Panc1 (cell line): ENCODE measurements at regions not wholly inside any gene's neighbourhood (a gene's known extent, or its start where the extent isn't known, plus 50 kb on each side); places are given as distances from the start of the nearest gene placed in this dataset.

Experiments used
- ATAC-seq: fragments of 200-7000 bp; cut with Tn5 transposase; 2 replicates; pipeline ENCODE4 v1.9.1; 2020; ENCODE audit warnings: mild to moderate bottlenecking, moderate library complexity
- BruUV-seq: library from RNA; stranded (reverse); fragments of 400-500 nt; replicated peaks from 2 replicates; lab custom pipeline; 2021; lab: Mats Ljungman, UMichigan
- CTCF ChIA-PET: fragments of 300-600 bp; sonication (Branson Sonifier 250); formaldehyde crosslinking; loops from one replicate; lab custom pipeline; 2022; ENCODE audit warnings: antibody characterized with exemption; lab: Charles Lee
- POLR2A ChIA-PET: fragments of 300-600 bp; sonication (Branson Sonifier 250); formaldehyde crosslinking; loops from one replicate; lab custom pipeline; 2022; ENCODE audit warnings: antibody characterized with exemption; lab: Charles Lee
- DNase-seq: peaks from one replicate; pipeline ENCODE4 v3.0.0-alpha.2; 2010; ENCODE audit warnings: low read depth, low spot score
- H3K27ac ChIP-seq: 2 replicates; pipeline ENCODE4 v1.5.1; 2011; ENCODE audit warnings: mild to moderate bottlenecking, low read length, inconsistent platforms
- H3K27me3 ChIP-seq: fragments of 200-500 bp; sonication (Bioruptor generic); 2 replicates; pipeline ENCODE4 v1.6.0; 2014; ENCODE audit warnings: low read length, inconsistent platforms; ENCODE audit not compliant: control insufficient read depth, insufficient read depth
- H3K36me3 ChIP-seq: fragments of 200-500 bp; sonication (Bioruptor generic); 2 replicates; pipeline ENCODE4 v1.5.1; 2014; ENCODE audit warnings: inconsistent platforms, mild to moderate bottlenecking, low read length, moderate library complexity; ENCODE audit not compliant: control insufficient read depth, insufficient read depth
- H3K4me1 ChIP-seq: 2 replicates; pipeline ENCODE4 v1.5.1; 2011; ENCODE audit warnings: inconsistent platforms, mild to moderate bottlenecking, low read length, moderate library complexity; ENCODE audit not compliant: control insufficient read depth, insufficient read depth
- H3K4me3 ChIP-seq, 2 experiments: 2 replicates each; pipeline ENCODE4 v1.5.1; 2011 to 2012; ENCODE audit warnings: low read depth in 2 of 2, low read length in 2 of 2, mild to moderate bottlenecking in 2 of 2, inconsistent platforms in 1 of 2, moderate library complexity in 1 of 2
- H3K9me3 ChIP-seq: fragments of 200-500 bp; sonication (Bioruptor generic); 2 replicates; pipeline ENCODE4 v1.5.1; 2014; ENCODE audit warnings: low read depth, mild to moderate bottlenecking, inconsistent platforms, low read length, moderate library complexity; ENCODE audit not compliant: control insufficient read depth, insufficient read depth
- POLR2AphosphoS5 ChIP-seq: IDR thresholded peaks from 2 replicates; pipeline ENCODE4 v1.6.1; 2012; ENCODE audit warnings: mild to moderate bottlenecking, low read depth, low read length, moderate library complexity
- REST ChIP-seq, 2 experiments: IDR thresholded peaks; 2 replicates each; pipeline ENCODE4 v1.6.1; 2011 to 2012; ENCODE audit warnings: low read depth in 2 of 2, control low read depth in 1 of 2, low read length in 1 of 2, mild to moderate bottlenecking in 1 of 2, moderate library complexity in 1 of 2; ENCODE audit not compliant: insufficient read depth in 1 of 2
- SIN3A ChIP-seq: IDR thresholded peaks from 2 replicates; pipeline ENCODE4 v1.6.1; 2012; ENCODE audit warnings: low read depth, mild to moderate bottlenecking, low read length, moderate library complexity, borderline replicate concordance; ENCODE audit not compliant: insufficient read depth
- TCF7L2 ChIP-seq: IDR thresholded peaks from 2 replicates; pipeline ENCODE4 v1.6.1; 2011; ENCODE audit warnings: mild to moderate bottlenecking, low read depth, low read length, inconsistent platforms
- in situ Hi-C: cut with HindIII; loops from 2 replicates; pipeline ENCODE4 v1.10.0; 2016; ENCODE audit warnings: low sequenced_read_pairs, low pct_unique_long_range_greater_than_20kb
- intact Hi-C: fragments of 100-400 bp; cut with micrococcal nuclease; formaldehyde crosslinking; loops from one replicate; pipeline ENCODE4 v1.10.0; 2022; ENCODE audit not compliant: unreplicated experiment
- TF ChIP-seq, protein P1 (sequence below): fragments of 450-650 bp; IDR thresholded peaks from 2 replicates; pipeline ENCODE4 v1.5.1; 2017; ENCODE audit warnings: mild to moderate bottlenecking

DNA sequence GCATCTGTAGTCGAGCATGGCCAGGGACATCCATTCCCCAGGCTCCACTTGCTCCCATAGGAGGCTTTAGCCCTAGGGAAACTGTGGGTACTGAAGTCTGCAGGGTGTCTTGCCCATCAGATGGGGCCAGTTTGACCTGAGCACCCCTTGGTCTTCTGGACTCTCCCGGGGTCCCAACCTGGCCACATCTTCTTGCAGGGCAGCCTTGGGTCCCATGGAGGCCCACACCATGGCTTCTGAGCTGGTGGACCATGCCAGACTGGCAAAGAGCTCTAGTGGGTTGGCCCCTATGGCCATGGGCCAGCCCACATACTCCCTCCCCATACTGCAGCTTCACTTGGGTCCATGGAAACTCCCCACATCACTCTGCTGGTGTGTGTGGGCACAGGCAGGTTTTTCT, 154.4 kb upstream of the PRLR start:
- Histone ChIP-seq H3K4me3 (no peak overlapping the region), H3K27ac (no peak overlapping the region), H3K27me3 (no peaks in the 10 kb centered on the region), H3K9me3 (no peaks in the 10 kb centered on the region), H3K36me3 (no peaks in the 10 kb centered on the region), H3K4me1 (no peaks in the 10 kb centered on the region)
- ATAC-seq (no peak), DNase-seq (no peak)
- intact Hi-C loops (no loop called here), in situ Hi-C loops (no loop called here)
- ChIA-PET CTCF (no interaction called here), POLR2A (interaction anchor here (0.6 kb wide), 1 partner anchor 43 kb away, joined by 6 read pairs; no protein-coding TSS in a partner anchor)
- no TSS peak for BruUV-seq
- TF ChIP-seq, protein P1, sequence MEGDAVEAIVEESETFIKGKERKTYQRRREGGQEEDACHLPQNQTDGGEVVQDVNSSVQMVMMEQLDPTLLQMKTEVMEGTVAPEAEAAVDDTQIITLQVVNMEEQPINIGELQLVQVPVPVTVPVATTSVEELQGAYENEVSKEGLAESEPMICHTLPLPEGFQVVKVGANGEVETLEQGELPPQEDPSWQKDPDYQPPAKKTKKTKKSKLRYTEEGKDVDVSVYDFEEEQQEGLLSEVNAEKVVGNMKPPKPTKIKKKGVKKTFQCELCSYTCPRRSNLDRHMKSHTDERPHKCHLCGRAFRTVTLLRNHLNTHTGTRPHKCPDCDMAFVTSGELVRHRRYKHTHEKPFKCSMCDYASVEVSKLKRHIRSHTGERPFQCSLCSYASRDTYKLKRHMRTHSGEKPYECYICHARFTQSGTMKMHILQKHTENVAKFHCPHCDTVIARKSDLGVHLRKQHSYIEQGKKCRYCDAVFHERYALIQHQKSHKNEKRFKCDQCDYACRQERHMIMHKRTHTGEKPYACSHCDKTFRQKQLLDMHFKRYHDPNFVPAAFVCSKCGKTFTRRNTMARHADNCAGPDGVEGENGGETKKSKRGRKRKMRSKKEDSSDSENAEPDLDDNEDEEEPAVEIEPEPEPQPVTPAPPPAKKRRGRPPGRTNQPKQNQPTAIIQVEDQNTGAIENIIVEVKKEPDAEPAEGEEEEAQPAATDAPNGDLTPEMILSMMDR, result no peak
- no peak for TF ChIP-seq TCF7L2
- TF ChIP-seq POLR2AphosphoS5, result no peak
- TF ChIP-seq REST (IDR thresholded peaks at IDR 0.05; ENCODE audit: insufficient read depth in 1 of 2, low read depth in 2 of 2, low read length in 1 of 2), result no peak
- TF ChIP-seq SIN3A, result no peak

GRCh38 chr5:35383041-35383440, 152.8 kb upstream of the PRLR start:
- intact Hi-C loops, result no loop called here
- no peak overlapping the region for H3K27ac ChIP-seq
- DNase-seq (no peak), ATAC-seq (no peak)
- in situ Hi-C loops, result no loop called here
- no peak for TF ChIP-seq POLR2AphosphoS5
- TF ChIP-seq REST (IDR thresholded peaks at IDR 0.05; ENCODE audit: insufficient read depth in 1 of 2, low read depth in 2 of 2, low read length in 1 of 2), result no peak
- TF ChIP-seq, protein P1, result no peak
- TF ChIP-seq TCF7L2, result no peak
- no peak for TF ChIP-seq SIN3A
- no peaks in the 10 kb centered on the region for H3K9me3 ChIP-seq
- H3K4me3 ChIP-seq, result no peak overlapping the region
- no peaks in the 10 kb centered on the region for H3K27me3 ChIP-seq
- no TSS peak for BruUV-seq
- CTCF ChIA-PET, result no interaction called here
- H3K36me3 ChIP-seq, result no peaks in the 10 kb centered on the region
- H3K4me1 ChIP-seq, result no peaks in the 10 kb centered on the region
- POLR2A ChIA-PET, result no interaction called here
